ENCODE measurements at regions not wholly inside any gene's neighbourhood (a gene's known extent, or its start where the extent isn't known, plus 50 kb on each side); places are given as distances from the start of the nearest gene placed in this dataset.
"Not testable (repeated sequence)": the region's sequence is repeated elsewhere in the genome, so short reads cannot be mapped to it uniquely, and the experiment has no call there.

- DNase-seq (ENCODE audit: low read depth): no peak
Measured at GRCh38 chr14:49106741-49107667, 479.2 kb downstream of the RPS29 start.

GRCh38 chr14:49105956-49106355 is 480.2 kb downstream of the RPS29 start:
- DNase-seq (ENCODE audit: low read depth): no peak

- no peak for DNase-seq (ENCODE audit: low read depth)
Measured at GRCh38 chr14:49105512-49105911, 480.7 kb downstream of the RPS29 start.

DNA sequence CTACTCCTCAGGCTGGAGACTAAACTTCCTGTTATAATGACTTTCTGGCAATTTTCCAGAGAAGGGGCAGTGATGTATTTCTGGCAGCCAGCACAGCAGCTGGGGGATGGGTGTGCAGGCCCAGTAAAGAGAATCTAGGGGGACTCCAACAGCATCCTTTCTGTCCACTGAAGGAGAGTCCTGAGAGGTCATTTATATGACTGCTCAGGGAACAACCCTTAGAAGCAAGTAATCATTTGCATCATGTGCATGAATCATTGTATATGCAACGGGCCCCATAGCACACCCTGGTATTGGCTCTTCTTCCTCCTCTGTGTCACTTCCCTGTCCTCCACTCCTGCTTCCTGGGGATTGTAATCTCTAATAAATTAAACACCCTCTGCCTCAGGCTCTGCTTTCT is 493.8 kb downstream of the RPS29 start:
- no peak for DNase-seq (ENCODE audit: low read depth)

DNA sequence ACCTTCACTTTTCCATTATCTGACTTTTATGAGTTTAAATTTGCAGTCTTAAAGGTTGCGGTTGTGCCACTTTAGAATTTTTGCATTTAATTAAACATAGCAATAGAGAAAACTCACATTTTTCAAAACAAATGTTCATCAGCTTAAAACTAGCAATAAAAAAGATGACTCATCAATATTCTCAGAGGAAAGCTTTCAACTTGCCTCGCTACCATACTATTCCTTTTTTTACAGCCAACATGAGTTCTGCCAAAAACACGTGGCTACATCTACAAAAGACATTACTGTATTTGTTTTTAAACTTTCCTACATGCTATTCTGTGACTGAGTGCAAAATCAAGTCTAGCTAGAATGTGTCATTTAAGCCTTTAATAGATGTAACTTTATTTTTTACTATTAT is 497.1 kb downstream of the RPS29 start:
- DNase-seq (ENCODE audit: low read depth): no peak

GRCh38 chr14:49073292-49073691 is 512.9 kb downstream of the RPS29 start:
- not testable (repeated sequence) for DNase-seq (ENCODE audit: low read depth)

DNA sequence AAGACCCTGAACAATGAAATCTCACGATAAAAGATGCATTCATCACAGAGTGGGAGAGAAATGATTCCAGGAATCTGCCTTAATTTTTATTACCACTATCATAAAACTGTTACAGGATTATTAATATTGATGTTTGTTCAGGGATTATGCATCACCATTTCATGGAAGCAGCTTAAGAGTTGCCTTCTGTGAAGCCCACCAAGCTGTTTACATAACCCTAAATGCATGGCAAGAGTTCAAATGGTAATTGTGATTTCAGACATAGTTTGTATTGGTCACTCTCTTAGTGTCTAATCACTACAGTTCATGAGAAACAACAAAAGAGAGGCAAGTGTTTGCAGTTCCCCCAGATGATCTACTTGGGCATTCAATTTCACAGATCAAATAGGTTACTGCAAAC is 527.7 kb downstream of the RPS29 start:
- DNase-seq (ENCODE audit: low read depth): no peak

- DNase-seq (ENCODE audit: low read depth): no peak
Measured at GRCh38 chr14:49057838-49058510, 528.2 kb downstream of the RPS29 start.

GRCh38 chr14:49056021-49056420 is 530.2 kb downstream of the RPS29 start:
- no peak for DNase-seq (ENCODE audit: low read depth)

- DNase-seq (ENCODE audit: low read depth): no peak
Measured at GRCh38 chr14:49052521-49052920, 533.7 kb downstream of the RPS29 start.

GRCh38 chr14:49051328-49052060 is 534.7 kb downstream of the RPS29 start:
- no peak for DNase-seq (ENCODE audit: low read depth)

- no peak for DNase-seq (ENCODE audit: low read depth)
Measured at GRCh38 chr14:49050822-49051221, 535.4 kb downstream of the RPS29 start.

- no peak for DNase-seq (ENCODE audit: low read depth)
Measured at GRCh38 chr14:49049711-49050110, 536.5 kb downstream of the RPS29 start.

DNA sequence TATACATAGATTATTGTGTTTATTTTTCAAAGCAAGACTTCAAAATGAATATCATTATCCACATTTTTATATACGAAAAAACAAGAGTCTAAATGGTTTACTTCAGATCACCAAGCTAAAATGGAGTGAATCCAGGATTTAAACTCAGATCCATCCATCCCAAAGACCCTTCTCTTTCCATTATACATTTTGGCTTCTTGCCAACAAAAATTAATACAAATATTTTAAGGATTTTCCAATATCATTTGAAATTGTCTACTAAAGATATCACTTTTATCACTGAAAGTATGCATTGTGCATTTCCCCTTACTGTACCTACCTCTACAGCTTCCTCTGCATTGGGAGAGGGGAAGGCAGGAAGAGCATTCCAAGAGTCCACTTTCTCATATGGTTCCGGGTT is 541.2 kb downstream of the RPS29 start:
- no peak for DNase-seq (ENCODE audit: low read depth)

GRCh38 chr14:49036984-49037516 is 549.1 kb downstream of the RPS29 start:
- no peak for DNase-seq (ENCODE audit: low read depth)

DNA sequence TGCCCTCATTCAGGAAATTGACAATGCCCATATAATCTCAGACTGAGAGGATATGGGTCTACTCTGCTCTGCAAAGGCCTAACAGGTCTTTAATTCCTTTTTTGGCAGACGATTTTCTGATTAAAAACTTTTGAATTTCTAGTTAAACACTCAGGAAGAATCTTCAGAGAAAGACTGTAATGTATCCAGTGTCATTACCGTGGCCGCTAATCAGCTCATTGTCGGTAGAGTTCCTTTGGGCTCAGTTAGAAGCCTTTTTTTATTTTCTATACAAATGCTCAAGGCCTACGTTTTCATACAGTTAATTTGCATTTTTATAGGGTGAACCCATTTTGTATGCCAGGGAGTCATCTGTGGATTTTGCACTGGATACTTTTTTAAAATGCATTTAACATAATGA is 549.9 kb downstream of the RPS29 start:
- DNase-seq (ENCODE audit: low read depth): no peak

- no peak for DNase-seq (ENCODE audit: low read depth)
Measured at GRCh38 chr14:49033131-49033530, 553.0 kb downstream of the RPS29 start.

GRCh38 chr14:49031710-49032109 is 554.5 kb downstream of the RPS29 start:
- not testable (repeated sequence) for DNase-seq (ENCODE audit: low read depth)

DNA sequence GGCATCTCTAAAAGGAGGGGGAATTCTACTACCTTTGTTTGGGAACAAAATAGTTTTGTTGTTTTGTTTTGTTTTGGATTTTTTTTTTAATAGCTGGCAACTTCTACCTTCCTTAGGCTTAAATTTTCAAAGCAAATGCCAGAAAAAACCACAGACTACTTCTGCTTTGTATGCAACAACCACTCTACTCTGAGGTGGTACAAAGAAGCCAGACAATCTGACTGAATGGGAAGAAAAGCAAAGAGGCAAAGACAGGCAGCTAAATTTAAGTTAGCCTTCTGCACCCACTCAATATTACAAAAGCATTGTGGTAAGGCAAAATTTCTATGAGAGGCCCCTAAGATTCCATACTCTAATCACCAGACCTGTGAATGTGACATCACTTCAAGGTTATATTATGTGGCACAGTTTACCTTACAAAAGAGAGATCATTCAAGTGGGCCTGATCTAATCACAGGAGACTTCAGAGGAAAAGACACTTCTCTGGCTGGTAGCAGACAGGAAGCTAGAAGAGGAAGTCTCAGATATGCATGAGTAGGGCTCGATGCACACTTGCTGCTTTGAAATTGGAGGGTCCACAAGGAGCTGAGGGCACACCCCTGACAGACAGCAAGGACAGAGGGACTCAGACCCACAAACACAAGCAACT is 566.6 kb downstream of the RPS29 start:
- DNase-seq (ENCODE audit: low read depth): no peak

DNA sequence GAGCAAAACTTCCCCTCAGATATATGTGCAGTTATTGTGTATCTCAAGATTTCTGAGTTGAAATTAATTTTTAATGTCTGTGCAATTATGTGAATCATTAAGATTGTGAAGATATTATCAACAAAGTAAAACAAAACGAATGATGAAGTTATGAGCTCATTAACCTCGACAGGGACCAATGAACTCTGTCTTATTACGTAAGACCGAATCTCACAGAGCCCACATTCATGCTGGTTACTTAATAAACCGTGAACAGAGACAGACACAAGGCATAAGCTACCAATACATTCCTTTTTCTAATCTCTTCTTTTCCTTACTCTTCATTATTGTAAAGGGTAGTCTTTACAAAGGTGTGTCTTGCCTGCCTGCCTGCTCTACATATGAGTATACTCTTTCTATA is 568.7 kb downstream of the RPS29 start:
- no peak for DNase-seq (ENCODE audit: low read depth)

DNA sequence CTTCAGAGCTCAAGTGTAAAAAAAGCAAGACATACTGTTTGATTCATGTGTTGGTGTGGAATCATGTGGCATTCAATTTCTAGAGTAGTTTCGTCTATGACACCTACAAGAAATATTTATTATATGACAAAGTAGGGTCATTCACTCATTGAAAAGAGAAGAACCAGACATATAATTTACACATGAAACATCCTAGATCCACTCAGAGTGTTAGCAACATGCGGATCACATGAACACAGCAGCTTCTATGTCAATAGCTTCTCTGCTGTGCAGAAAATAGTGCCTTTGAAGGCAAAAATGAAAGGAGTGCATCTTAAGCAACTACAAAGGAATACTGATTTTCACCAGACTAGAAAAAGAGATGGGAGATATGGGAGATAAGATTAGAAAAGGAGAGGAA is 569.8 kb downstream of the RPS29 start:
- DNase-seq (ENCODE audit: low read depth): no peak

DNA sequence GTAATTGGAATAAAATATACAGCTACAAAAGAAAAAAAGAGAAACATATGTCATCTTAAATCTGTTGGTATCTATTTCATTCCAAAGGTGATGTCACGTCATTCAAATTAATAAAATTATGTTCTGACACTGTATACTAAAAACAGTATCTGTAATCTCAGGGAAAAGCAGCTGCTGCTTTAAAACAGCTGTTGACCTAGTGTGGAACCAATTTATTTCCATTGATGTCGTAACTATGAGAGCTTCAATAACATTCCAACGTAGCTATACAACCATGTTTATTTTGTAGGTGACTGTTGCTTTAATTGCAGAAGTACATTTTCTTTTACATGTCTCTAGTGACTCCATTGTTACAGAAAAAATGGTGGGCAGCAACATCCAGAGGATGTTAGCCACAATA is 571.7 kb downstream of the RPS29 start:
- no peak for DNase-seq (ENCODE audit: low read depth)
